ENCODE measurements at regions not wholly inside any gene's neighbourhood (a gene's known extent, or its start where the extent isn't known, plus 50 kb on each side); places are given as distances from the start of the nearest gene placed in this dataset.
"Not testable (repeated sequence)": the region's sequence is repeated elsewhere in the genome, so short reads cannot be mapped to it uniquely, and the experiment has no call there.

DNA sequence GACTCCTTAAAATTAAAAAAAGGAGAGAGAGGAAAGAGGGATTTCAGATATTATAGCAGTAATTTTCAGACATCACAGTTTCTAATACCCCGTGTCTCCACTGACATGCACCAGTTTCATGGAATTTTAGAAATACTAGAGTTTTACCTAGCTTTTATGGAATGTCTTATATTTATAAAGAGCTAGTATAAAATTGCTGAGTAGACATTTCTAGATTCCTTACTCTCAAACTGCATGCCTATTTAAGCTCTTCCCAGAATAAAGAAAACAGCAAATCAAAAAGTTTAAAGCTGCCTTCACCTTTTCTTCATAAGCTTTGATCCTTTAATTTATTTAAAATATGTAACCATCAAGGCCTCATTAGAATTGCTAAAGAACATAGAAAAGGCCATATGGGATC is 247.4 kb upstream of the IL12A start:
- no peaks in the 10 kb centered on the region for H3K9me3 ChIP-seq (ENCODE audit: low read depth, low read length)
- H3K4me3 ChIP-seq (ENCODE audit: low read length) = no peak overlapping the region
- no peaks in the 10 kb centered on the region for H3K4me1 ChIP-seq (ENCODE audit: insufficient read depth, low read length)
- no peaks in the 10 kb centered on the region for H3K27me3 ChIP-seq (ENCODE audit: insufficient read depth, low read length)

GRCh38 chr3:159748425-159748824 is 240.2 kb upstream of the IL12A start:
- Histone ChIP-seq H3K27me3 (ENCODE audit: insufficient read depth, low read length) (no peaks in the 10 kb centered on the region), H3K4me3 (ENCODE audit: low read length) (no peak overlapping the region), H3K4me1 (ENCODE audit: insufficient read depth, low read length) (no peaks in the 10 kb centered on the region), H3K9me3 (ENCODE audit: low read depth, low read length) (no peaks in the 10 kb centered on the region)

DNA sequence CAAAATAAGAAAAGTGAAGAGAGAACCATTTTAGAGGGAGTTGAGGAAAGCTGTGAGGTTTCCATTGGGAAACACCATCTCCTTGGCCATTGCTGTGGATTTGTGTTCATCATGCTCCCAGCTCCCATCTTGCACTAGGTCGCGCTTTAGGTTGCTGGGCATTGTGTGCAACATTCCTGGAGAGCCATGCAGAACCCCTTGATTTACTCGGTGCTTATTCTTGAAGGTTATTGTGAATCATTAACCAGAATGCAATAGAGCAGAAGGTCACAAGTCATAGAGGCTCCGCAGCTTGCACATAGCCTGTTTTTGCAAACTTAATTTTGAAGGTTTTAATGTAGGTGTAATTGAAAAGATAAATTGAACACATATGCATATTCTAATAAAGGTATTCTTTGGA is 239.2 kb upstream of the IL12A start:
- Histone ChIP-seq H3K4me1 (ENCODE audit: insufficient read depth, low read length) (no peaks in the 10 kb centered on the region), H3K9me3 (ENCODE audit: low read depth, low read length) (no peaks in the 10 kb centered on the region), H3K4me3 (ENCODE audit: low read length) (no peak overlapping the region), H3K27me3 (ENCODE audit: insufficient read depth, low read length) (no peaks in the 10 kb centered on the region)

- Histone ChIP-seq H3K4me1 (ENCODE audit: insufficient read depth, low read length) (no peaks in the 10 kb centered on the region), H3K27me3 (ENCODE audit: insufficient read depth, low read length) (no peaks in the 10 kb centered on the region), H3K4me3 (ENCODE audit: low read length) (no peak overlapping the region), H3K9me3 (ENCODE audit: low read depth, low read length) (no peaks in the 10 kb centered on the region)
Observed at GRCh38 chr3:159751146-159751545, 237.5 kb upstream of the IL12A start.

DNA sequence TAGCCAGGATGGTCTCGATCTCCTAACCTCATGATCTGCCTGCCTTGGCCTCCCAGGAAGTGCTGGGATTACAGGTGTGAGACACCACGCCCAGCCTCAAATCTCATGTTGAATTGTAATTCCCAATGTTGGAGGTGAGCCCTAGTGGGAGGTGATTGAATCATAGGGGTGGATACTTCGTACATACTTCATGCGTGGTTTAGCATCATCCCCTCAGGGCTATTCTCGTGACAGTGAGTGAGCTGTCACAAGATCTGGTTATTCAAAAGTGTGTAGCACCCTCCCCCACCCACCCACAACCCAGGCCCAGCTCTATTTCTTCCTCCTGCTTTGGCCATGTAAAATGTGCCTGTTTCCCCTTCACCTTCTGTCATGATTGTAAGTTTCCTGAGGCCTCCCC is 236.9 kb upstream of the IL12A start:
- Histone ChIP-seq H3K4me3 (ENCODE audit: low read length) (no peak overlapping the region), H3K27me3 (ENCODE audit: insufficient read depth, low read length) (no peaks in the 10 kb centered on the region), H3K9me3 (ENCODE audit: low read depth, low read length) (no peaks in the 10 kb centered on the region), H3K4me1 (ENCODE audit: insufficient read depth, low read length) (no peaks in the 10 kb centered on the region)

- H3K9me3 ChIP-seq (ENCODE audit: low read depth, low read length); H3K4me1 ChIP-seq (ENCODE audit: insufficient read depth, low read length); H3K27me3 ChIP-seq (ENCODE audit: insufficient read depth, low read length); H3K4me3 ChIP-seq (ENCODE audit: low read length): not testable (repeated sequence)
Observed at GRCh38 chr3:159756279-159757207, 232.1 kb upstream of the IL12A start.

GRCh38 chr3:159757341-159758060 is 231.1 kb upstream of the IL12A start:
- Histone ChIP-seq H3K4me3 (ENCODE audit: low read length) (no peak overlapping the region), H3K9me3 (ENCODE audit: low read depth, low read length) (no peaks in the 10 kb centered on the region), H3K27me3 (ENCODE audit: insufficient read depth, low read length) (peaks cover 5% of the 10 kb centered on the region), H3K4me1 (ENCODE audit: insufficient read depth, low read length) (no peaks in the 10 kb centered on the region)

DNA sequence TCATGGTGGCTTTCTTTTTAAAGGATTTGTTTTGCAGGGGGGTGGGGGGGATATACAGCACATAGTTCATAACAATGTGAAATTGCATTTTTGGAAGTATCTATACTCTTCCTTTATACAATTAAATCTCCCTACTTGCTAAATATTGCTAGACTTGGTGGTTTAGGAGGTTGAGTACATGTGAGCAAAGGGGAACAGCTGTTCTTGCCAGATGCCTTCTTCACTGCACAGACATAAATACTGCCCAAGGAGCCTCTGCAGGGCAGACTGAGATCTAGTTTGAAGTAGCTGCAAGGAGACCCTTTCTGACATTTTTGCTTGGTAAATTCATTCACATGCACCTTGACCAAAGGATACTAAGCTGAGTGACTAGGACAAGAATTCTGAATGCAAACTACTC is 228.6 kb upstream of the IL12A start:
- Histone ChIP-seq H3K4me3 (ENCODE audit: low read length) (no peak overlapping the region), H3K27me3 (ENCODE audit: insufficient read depth, low read length) (peaks cover 16% of the 10 kb centered on the region), H3K9me3 (ENCODE audit: low read depth, low read length) (no peaks in the 10 kb centered on the region), H3K4me1 (ENCODE audit: insufficient read depth, low read length) (peaks cover 16% of the 10 kb centered on the region)

DNA sequence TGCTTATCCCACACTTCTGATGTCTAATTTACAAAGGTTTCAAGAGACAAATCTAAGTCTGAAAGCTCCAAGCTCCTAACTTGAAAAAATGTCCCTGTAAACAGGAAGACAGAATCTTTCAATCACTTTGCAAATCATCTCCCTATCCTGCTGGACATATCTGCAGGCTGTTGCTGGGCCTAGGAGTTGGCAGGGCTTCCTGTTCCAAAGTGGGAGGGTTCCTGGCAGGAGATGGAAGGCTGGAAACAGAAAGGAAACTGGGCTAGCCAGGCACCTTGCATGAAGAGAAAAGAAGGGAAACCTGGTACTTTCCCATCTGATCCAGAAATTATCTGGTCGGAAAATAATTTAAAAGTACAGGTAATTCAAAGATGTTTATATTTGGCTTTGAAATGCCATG is 227.3 kb upstream of the IL12A start:
- Histone ChIP-seq H3K27me3 (ENCODE audit: insufficient read depth, low read length) (peaks cover 29% of the 10 kb centered on the region), H3K9me3 (ENCODE audit: low read depth, low read length) (no peaks in the 10 kb centered on the region), H3K4me3 (ENCODE audit: low read length) (no peak overlapping the region), H3K4me1 (ENCODE audit: insufficient read depth, low read length) (peaks cover 24% of the 10 kb centered on the region)

GRCh38 chr3:159761848-159762635 is 226.6 kb upstream of the IL12A start:
- Histone ChIP-seq H3K9me3 (ENCODE audit: low read depth, low read length) (no peaks in the 10 kb centered on the region), H3K4me1 (ENCODE audit: insufficient read depth, low read length) (peaks cover 24% of the 10 kb centered on the region), H3K4me3 (ENCODE audit: low read length) (no peak overlapping the region), H3K27me3 (ENCODE audit: insufficient read depth, low read length) (peaks cover 36% of the 10 kb centered on the region)

DNA sequence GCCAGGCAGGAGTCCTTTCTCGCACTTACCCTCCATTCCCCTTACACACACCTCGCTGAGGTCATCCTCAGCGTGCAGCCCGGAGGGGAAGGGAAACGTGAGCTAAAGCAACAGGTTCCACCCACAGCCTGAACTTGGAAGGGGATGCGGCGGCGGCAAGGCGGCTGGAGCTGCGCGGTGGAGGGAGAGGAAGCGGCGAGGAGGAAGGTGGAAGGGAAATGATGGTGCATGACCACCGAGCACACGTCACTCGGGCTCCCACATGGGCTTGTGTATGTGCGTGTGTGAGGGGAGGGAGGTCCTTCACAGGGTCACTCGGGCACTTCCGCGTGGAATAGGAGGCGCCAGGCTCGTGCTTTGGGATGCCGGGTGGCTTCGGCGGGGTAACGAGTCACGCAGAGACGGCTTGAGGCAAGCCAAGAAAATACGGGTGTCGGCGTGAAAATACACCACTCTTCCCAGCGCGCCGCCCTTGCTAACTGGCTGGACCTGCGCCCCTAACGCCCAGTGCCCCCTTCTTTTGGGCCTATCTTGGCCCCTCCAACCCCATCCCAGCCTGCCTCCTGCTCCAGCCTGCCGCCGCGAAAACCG is 225.5 kb upstream of the IL12A start:
- peaks cover 38% of the 10 kb centered on the region for H3K27me3 ChIP-seq (ENCODE audit: insufficient read depth, low read length)
- peak overlapping the region; percentile 34 for H3K4me3 ChIP-seq (ENCODE audit: low read length)
- H3K9me3 ChIP-seq (ENCODE audit: low read depth, low read length) = no peaks in the 10 kb centered on the region
- peaks cover 24% of the 10 kb centered on the region for H3K4me1 ChIP-seq (ENCODE audit: insufficient read depth, low read length)

DNA sequence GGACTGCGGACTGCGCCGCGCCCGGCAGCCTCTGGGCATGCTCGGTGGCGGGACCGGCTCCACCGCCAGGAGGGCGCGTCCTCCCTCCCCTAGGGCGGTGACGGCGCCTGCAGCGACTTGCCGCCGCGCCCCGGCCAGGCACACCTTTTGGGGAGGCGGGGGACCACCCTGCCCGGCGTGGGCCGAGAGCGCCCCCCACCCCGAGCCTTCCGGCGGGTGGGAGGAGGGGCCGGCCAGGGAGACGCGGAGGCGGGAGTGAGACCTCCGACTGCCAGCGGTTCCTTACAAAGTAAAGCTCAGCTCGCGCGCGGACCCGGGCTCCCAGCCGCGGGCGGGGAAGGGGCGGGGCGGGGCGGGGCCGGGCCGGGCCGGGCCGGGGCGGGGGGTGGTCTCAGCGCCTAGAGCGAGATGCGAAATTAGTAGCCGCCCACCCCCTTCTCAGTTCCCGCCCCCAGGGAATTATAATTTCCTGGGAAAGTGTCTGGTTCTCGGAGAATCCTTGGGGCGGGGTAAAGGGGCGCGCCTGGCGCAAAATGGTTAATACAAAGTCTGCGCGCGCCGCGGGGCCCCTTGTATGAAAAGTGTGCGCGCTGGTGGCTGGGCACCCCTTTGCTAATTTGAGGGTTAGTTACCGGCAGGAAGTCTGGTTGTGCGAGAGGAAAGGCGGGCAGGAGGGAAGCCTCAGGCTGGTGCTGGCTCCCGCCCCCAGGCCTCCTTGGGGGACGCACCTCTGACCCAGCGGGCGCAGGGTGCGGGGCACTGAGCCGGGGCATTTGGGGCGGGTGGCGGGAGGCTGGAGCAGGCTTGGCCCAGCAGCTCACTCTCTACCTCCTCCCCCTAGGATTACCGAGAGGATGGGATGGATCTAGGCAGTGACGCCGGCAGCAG is 224.8 kb upstream of the IL12A start:
- H3K4me3 ChIP-seq (ENCODE audit: low read length) = peak overlapping the region; percentile 34
- H3K9me3 ChIP-seq (ENCODE audit: low read depth, low read length) = no peaks in the 10 kb centered on the region
- peaks cover 24% of the 10 kb centered on the region for H3K4me1 ChIP-seq (ENCODE audit: insufficient read depth, low read length)

DNA sequence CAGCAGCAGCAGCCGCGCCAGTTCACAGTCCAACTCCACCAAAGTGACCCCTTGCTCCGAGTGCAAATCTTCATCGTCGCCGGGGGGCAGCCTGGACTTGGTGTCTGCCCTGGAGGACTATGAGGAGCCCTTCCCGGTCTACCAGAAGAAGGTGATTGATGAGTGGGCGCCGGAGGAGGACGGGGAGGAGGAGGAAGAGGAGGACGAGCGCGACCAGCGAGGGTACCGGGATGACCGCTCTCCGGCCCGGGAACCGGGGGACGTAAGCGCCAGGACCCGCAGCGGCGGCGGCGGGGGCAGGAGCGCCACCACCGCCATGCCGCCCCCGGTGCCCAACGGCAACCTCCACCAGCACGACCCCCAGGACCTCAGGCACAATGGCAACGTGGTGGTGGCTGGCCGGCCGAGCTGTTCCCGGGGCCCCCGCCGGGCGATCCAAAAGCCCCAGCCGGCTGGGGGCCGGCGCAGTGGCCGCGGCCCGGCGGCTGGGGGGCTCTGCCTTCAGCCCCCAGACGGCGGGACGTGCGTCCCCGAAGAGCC is 224.1 kb upstream of the IL12A start:
- Histone ChIP-seq H3K27me3 (ENCODE audit: insufficient read depth, low read length) (peaks cover 38% of the 10 kb centered on the region), H3K9me3 (ENCODE audit: low read depth, low read length) (no peaks in the 10 kb centered on the region), H3K4me3 (ENCODE audit: low read length) (peak overlapping the region; percentile 10), H3K4me1 (ENCODE audit: insufficient read depth, low read length) (peaks cover 24% of the 10 kb centered on the region)

More for the DNA sequence above, 224.8 kb upstream of the IL12A start:
- H3K27me3 ChIP-seq (ENCODE audit: insufficient read depth, low read length) = peaks cover 38% of the 10 kb centered on the region
